ENCODE measurements at regions not wholly inside any gene's neighbourhood (a gene's known extent, or its start where the extent isn't known, plus 50 kb on each side); places are given as distances from the start of the nearest gene placed in this dataset.

DNA sequence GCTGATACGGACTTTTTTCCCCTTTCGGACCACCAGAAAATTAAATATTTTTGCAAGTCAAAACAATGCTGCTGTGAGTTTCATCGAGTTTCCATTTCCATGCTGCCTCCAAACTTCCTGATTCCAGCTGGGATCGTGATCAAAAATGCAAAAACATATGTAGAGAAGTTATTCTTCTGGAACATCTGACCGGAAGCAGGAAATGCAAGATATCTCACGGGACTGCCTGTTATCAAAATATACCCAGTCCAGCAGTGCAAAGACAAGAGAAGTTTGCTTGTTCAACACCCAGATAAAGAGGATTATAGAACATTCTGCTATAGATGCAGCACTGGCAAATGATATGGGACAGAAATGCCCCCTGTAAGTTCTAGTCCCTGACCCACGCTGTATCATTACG lies 726.7 kb upstream of the NR2F2 start:
- Mint-ChIP-seq H3K4me3 (ENCODE audit: low read depth, unreplicated experiment) (no peak overlapping the region), H3K36me3 (ENCODE audit: insufficient read depth, unreplicated experiment) (no peaks in the 10 kb centered on the region), H3K27ac (ENCODE audit: unreplicated experiment) (no peak overlapping the region), H3K4me1 (ENCODE audit: low read depth, unreplicated experiment) (no peaks in the 10 kb centered on the region), H3K9me3 (ENCODE audit: low read depth, unreplicated experiment) (peaks cover 5% of the 10 kb centered on the region), H3K27me3 (ENCODE audit: unreplicated experiment) (no peaks in the 10 kb centered on the region)
- DNase-seq = no peak
- intact Hi-C loops (cut with micrococcal nuclease; ENCODE audit: unreplicated experiment) = no loop called here
- CTCF ChIA-PET = no interaction called here
- TF ChIP-seq, protein P1, sequence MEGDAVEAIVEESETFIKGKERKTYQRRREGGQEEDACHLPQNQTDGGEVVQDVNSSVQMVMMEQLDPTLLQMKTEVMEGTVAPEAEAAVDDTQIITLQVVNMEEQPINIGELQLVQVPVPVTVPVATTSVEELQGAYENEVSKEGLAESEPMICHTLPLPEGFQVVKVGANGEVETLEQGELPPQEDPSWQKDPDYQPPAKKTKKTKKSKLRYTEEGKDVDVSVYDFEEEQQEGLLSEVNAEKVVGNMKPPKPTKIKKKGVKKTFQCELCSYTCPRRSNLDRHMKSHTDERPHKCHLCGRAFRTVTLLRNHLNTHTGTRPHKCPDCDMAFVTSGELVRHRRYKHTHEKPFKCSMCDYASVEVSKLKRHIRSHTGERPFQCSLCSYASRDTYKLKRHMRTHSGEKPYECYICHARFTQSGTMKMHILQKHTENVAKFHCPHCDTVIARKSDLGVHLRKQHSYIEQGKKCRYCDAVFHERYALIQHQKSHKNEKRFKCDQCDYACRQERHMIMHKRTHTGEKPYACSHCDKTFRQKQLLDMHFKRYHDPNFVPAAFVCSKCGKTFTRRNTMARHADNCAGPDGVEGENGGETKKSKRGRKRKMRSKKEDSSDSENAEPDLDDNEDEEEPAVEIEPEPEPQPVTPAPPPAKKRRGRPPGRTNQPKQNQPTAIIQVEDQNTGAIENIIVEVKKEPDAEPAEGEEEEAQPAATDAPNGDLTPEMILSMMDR (IDR thresholded peaks at IDR 0.05; ENCODE audit: unreplicated experiment) = no peak
- BruUV-seq (replicated peaks) = no TSS peak

DNA sequence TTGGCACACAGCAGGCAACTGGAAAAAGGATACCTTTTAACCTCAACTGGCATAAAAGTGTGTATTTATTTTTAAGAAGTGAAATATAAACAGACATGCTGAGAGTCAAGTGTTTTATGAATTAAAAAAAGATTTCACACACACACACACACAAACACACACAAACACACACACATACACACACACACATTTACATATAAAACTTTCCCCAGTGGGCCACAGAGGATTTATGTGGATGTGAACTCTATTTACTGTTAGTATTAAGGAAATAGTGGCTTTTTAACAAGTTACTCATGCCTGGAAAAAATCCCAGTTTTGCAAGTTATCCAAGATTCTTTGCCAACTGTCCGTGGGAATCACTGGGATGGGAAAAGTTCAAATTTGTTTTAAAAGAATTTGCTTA lies 725.9 kb upstream of the NR2F2 start:
- H3K27ac Mint-ChIP-seq (ENCODE audit: unreplicated experiment) = no peak overlapping the region
- CTCF ChIA-PET = no interaction called here
- no peaks in the 10 kb centered on the region for H3K36me3 Mint-ChIP-seq (ENCODE audit: insufficient read depth, unreplicated experiment)
- TF ChIP-seq, protein P1 (IDR thresholded peaks at IDR 0.05; ENCODE audit: unreplicated experiment) = no peak
- H3K27me3 Mint-ChIP-seq (ENCODE audit: unreplicated experiment) = no peaks in the 10 kb centered on the region
- BruUV-seq (replicated peaks) = no TSS peak
- H3K9me3 Mint-ChIP-seq (ENCODE audit: low read depth, unreplicated experiment) = peaks cover 5% of the 10 kb centered on the region
- intact Hi-C loops (cut with micrococcal nuclease; ENCODE audit: unreplicated experiment) = no loop called here
- DNase-seq = no peak
- H3K4me1 Mint-ChIP-seq (ENCODE audit: low read depth, unreplicated experiment) = no peaks in the 10 kb centered on the region
- H3K4me3 Mint-ChIP-seq (ENCODE audit: low read depth, unreplicated experiment) = no peak overlapping the region

DNA sequence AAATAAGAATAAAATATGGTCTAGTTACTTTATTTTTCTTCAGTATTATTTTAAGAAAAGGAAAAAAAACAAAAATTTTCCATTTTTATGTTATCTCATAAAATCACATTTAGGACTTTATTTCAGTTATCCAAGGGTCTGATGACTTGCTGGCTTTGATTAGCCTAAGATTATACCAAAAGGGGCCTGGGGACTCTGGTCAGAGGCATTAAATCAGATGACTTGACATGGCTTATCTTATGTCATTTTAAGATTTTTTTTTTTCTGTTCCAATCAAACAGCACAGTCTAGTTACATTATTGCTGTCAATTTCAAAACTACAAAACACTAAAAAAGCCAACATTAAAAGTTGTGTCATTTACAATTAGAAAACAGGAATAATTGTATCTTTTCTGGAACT lies 725.4 kb upstream of the NR2F2 start:
- Mint-ChIP-seq H3K36me3 (ENCODE audit: insufficient read depth, unreplicated experiment) (no peaks in the 10 kb centered on the region), H3K27ac (ENCODE audit: unreplicated experiment) (no peak overlapping the region)
- CTCF ChIA-PET = no interaction called here

DNA sequence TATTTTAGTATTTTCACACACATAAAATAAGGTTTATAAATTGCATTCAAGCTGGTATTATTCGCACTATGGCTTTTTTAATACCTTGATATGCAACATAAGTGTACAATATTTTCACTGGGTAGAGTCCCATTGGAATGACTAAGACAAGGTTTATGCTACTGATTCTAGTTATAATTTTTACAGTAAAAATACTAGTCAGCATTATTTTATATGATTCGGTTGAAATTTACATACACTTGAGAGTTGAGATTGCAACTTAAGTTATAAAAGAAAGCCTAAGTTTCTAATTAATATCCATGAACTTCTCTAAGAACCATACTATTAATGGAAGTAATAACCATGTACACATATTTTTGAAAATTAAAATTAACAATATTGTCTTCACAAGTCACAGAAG lies 723.9 kb upstream of the NR2F2 start:
- H3K9me3 Mint-ChIP-seq (ENCODE audit: low read depth, unreplicated experiment) = peaks cover 2% of the 10 kb centered on the region
- intact Hi-C loops (cut with micrococcal nuclease; ENCODE audit: unreplicated experiment) = no loop called here
- no peak overlapping the region for H3K4me3 Mint-ChIP-seq (ENCODE audit: low read depth, unreplicated experiment)
- DNase-seq = no peak
- CTCF ChIA-PET = no interaction called here
- TF ChIP-seq, protein P1 (IDR thresholded peaks at IDR 0.05; ENCODE audit: unreplicated experiment) = no peak
- no peaks in the 10 kb centered on the region for H3K27me3 Mint-ChIP-seq (ENCODE audit: unreplicated experiment)
- H3K4me1 Mint-ChIP-seq (ENCODE audit: low read depth, unreplicated experiment) = no peaks in the 10 kb centered on the region
- BruUV-seq (replicated peaks) = no TSS peak
- no peaks in the 10 kb centered on the region for H3K36me3 Mint-ChIP-seq (ENCODE audit: insufficient read depth, unreplicated experiment)
- no peak overlapping the region for H3K27ac Mint-ChIP-seq (ENCODE audit: unreplicated experiment)

More for the DNA sequence above, 725.4 kb upstream of the NR2F2 start:
- H3K4me1 Mint-ChIP-seq (ENCODE audit: low read depth, unreplicated experiment) = no peaks in the 10 kb centered on the region
- no peak for DNase-seq
- H3K4me3 Mint-ChIP-seq (ENCODE audit: low read depth, unreplicated experiment) = no peak overlapping the region
- no peaks in the 10 kb centered on the region for H3K27me3 Mint-ChIP-seq (ENCODE audit: unreplicated experiment)
- TF ChIP-seq, protein P1 (IDR thresholded peaks at IDR 0.05; ENCODE audit: unreplicated experiment) = no peak
- peaks cover 5% of the 10 kb centered on the region for H3K9me3 Mint-ChIP-seq (ENCODE audit: low read depth, unreplicated experiment)
- BruUV-seq (replicated peaks) = no TSS peak
- intact Hi-C loops (cut with micrococcal nuclease; ENCODE audit: unreplicated experiment) = no loop called here

DNA sequence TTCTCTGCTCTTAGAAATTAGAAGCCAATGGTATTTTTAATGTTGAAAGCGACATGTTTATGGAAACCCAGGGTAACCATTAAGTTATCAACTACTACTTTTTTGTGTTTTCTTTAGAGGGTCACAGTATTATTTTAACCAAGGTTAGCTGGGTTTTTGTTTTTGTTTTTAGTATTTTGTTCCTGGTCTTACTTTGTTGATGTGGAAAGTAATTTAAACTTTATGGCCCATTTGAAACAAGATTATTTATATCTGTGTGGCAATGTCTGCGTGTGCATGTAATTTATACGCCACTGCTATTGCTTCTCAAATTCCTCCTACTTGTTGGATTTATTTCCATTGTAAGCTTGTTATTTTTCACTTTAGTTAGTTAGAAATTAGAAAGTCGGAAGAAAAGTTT lies 722.1 kb upstream of the NR2F2 start:
- CTCF ChIA-PET = no interaction called here

More for the DNA sequence above, 722.1 kb upstream of the NR2F2 start:
- H3K27me3 Mint-ChIP-seq (ENCODE audit: unreplicated experiment) = no peaks in the 10 kb centered on the region
- intact Hi-C loops (cut with micrococcal nuclease; ENCODE audit: unreplicated experiment) = no loop called here
- DNase-seq = no peak
- H3K4me3 Mint-ChIP-seq (ENCODE audit: low read depth, unreplicated experiment) = no peak overlapping the region
- no peaks in the 10 kb centered on the region for H3K9me3 Mint-ChIP-seq (ENCODE audit: low read depth, unreplicated experiment)
- no peaks in the 10 kb centered on the region for H3K36me3 Mint-ChIP-seq (ENCODE audit: insufficient read depth, unreplicated experiment)
- H3K4me1 Mint-ChIP-seq (ENCODE audit: low read depth, unreplicated experiment) = no peaks in the 10 kb centered on the region
- no TSS peak for BruUV-seq (replicated peaks)
- TF ChIP-seq, protein P1 (IDR thresholded peaks at IDR 0.05; ENCODE audit: unreplicated experiment) = no peak
- H3K27ac Mint-ChIP-seq (ENCODE audit: unreplicated experiment) = no peak overlapping the region

Data from Calu3 (cell line).